Left lung (tissue), 4 donors: ENCODE measurements at regions not wholly inside any gene's neighbourhood (a gene's known extent, or its start where the extent isn't known, plus 50 kb on each side); places are given as distances from the start of the nearest gene placed in this dataset.

ENCODE experiments used
- ATAC-seq: fragments of 200-7000 bp; cut with Tn5 transposase; one replicate; pipeline ENCODE4 v1.9.1; 2020; ENCODE audit warnings: moderate library complexity
- DNase-seq, 4 donors: peaks; one replicate each; pipeline ENCODE4 v3.0.0-alpha.2; 2013 to 2020
- H3K27ac ChIP-seq, 2 donors: fragments of 200-600 bp; sonication (generic) in 1 of 2; one replicate each; pipeline versions ENCODE4 v1.5.0 to v1.8.0; 2020 to 2021
- H3K27me3 ChIP-seq, 2 donors: fragments of 200-600 bp; sonication (generic) in 1 of 2; one replicate each; pipeline versions ENCODE4 v1.5.0 to v1.8.0; 2020 to 2021
- H3K36me3 ChIP-seq, 2 donors: fragments of 200-600 bp; sonication (generic) in 1 of 2; one replicate each; pipeline versions ENCODE4 v1.5.0 to v1.8.0; 2020 to 2021
- H3K4me1 ChIP-seq, 2 donors: fragments of 200-600 bp; one replicate each; pipeline ENCODE4 v1.8.0; 2021
- H3K4me3 ChIP-seq, 2 donors: fragments of 200-600 bp; sonication (generic) in 1 of 2; one replicate each; pipeline versions ENCODE4 v1.5.0 to v1.8.0; 2020 to 2021; ENCODE audit warnings: mild to moderate bottlenecking in 1 of 2
- H3K9me3 ChIP-seq, 2 donors: fragments of 200-600 bp; sonication (generic) in 1 of 2; one replicate each; pipeline versions ENCODE4 v1.5.0 to v1.8.0; 2020 to 2021
- intact Hi-C, 2 donors: fragments of 100-400 bp; cut with DNase I; formaldehyde crosslinking; loops; one replicate each; pipeline versions ENCODE4 v1.11.2 to v1.14.2; 2022
- TF ChIP-seq, protein P1 (sequence below), 2 donors: fragments of 200-600 bp; sonication (generic) in 1 of 2; IDR thresholded peaks; one replicate each; pipeline versions ENCODE4 v1.5.0 to v1.8.0; 2021; ENCODE audit warnings: antibody characterized with exemption in 2 of 2
- donor health status: DM: no; HTN: yes; CAD: no.
- donor health status: DM: no; HTN: no; CAD: no.

DNA sequence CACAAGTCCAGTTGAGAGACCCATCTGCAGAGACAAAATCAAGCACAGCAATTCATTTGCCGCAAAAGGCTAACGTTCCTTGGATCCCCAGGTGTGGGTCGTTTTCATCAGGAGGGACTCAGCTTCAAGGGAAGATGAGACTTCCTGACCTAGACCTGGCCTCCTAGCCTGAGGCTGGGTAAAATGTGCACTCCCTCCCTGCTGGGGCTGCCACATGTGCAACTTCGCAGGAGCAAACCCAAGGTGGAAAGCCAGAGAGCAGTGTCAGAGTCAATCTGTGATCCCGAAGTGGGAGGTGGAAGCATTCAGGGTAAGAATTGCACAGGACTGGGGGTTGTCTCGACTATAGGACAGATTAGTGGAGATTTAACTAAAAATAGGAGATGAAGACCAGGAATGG is 164.7 kb upstream of the UMPS start:
- H3K27ac ChIP-seq = no peak overlapping the region
- no peaks in the 10 kb centered on the region for H3K27me3 ChIP-seq
- intact Hi-C loops = loop anchor here in 1 of 2 donors (10.0 kb wide), 1 partner anchor 329 kb away; no protein-coding TSS in a partner anchor
- no peaks in the 10 kb centered on the region for H3K36me3 ChIP-seq
- H3K4me1 ChIP-seq = no peaks in the 10 kb centered on the region
- ATAC-seq = no peak
- no peak overlapping the region for H3K4me3 ChIP-seq
- TF ChIP-seq, protein P1, sequence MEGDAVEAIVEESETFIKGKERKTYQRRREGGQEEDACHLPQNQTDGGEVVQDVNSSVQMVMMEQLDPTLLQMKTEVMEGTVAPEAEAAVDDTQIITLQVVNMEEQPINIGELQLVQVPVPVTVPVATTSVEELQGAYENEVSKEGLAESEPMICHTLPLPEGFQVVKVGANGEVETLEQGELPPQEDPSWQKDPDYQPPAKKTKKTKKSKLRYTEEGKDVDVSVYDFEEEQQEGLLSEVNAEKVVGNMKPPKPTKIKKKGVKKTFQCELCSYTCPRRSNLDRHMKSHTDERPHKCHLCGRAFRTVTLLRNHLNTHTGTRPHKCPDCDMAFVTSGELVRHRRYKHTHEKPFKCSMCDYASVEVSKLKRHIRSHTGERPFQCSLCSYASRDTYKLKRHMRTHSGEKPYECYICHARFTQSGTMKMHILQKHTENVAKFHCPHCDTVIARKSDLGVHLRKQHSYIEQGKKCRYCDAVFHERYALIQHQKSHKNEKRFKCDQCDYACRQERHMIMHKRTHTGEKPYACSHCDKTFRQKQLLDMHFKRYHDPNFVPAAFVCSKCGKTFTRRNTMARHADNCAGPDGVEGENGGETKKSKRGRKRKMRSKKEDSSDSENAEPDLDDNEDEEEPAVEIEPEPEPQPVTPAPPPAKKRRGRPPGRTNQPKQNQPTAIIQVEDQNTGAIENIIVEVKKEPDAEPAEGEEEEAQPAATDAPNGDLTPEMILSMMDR (IDR thresholded peaks at IDR 0.05) = no peak
- no peaks in the 10 kb centered on the region for H3K9me3 ChIP-seq
- no peak for DNase-seq

DNA sequence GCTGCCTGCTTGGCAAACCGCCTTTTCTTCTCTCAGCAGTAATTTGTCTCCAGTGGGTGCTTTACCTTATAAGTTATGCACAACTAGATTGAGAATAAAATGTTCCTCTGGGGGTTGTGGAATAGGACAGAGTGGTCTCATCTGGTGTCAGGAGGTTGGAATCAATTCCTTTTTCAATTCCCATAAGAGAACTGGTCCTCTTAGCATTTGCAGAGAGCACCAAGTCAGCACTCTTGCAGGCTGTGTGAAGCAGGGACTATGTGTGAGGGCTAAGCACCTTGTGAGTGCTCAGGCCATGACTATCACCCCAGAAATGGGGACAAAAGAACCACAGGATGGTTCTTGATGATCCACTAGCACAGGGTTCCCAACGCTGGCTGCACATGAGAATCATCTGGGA is 163.6 kb upstream of the UMPS start:
- no peaks in the 10 kb centered on the region for H3K36me3 ChIP-seq
- DNase-seq (no peak), ATAC-seq (no peak)
- no peak overlapping the region for H3K4me3 ChIP-seq
- H3K9me3 ChIP-seq = no peaks in the 10 kb centered on the region
- H3K27me3 ChIP-seq = no peaks in the 10 kb centered on the region
- TF ChIP-seq, protein P1 (IDR thresholded peaks at IDR 0.05) = no peak
- H3K27ac ChIP-seq = no peak overlapping the region
- intact Hi-C loops = loop anchor here in 1 of 2 donors (2.0 to 10.0 kb wide), 2 partner anchors 122 to 328 kb away; no protein-coding TSS in a partner anchor
- no peaks in the 10 kb centered on the region for H3K4me1 ChIP-seq

DNA sequence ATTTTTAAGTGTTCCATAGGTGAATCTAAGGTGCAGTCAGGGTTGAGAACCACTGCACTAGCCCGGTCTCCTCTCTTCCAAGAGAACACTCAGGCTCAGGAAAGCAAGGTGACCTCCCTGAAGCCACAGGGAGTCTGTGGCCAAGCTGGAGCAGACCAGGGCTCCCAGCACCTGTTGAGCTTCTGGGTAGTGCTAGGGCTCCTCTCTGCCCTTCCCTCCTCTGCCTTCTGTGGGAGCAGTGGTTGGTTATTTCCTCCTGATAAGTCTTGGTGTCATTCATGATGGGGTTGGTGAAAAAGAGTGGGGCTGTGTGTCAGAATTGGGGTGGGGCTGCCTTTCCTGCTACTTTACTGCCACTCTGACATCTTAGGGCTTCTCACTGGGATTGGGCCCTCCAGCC is 163.1 kb upstream of the UMPS start:
- Histone ChIP-seq H3K4me1 (no peaks in the 10 kb centered on the region), H3K9me3 (no peaks in the 10 kb centered on the region), H3K27ac (no peak overlapping the region), H3K36me3 (no peaks in the 10 kb centered on the region), H3K27me3 (no peaks in the 10 kb centered on the region), H3K4me3 (no peak overlapping the region)
- TF ChIP-seq, protein P1 (IDR thresholded peaks at IDR 0.05) = no peak
- intact Hi-C loops = loop anchor here in 1 of 2 donors (2.0 to 10.0 kb wide), 2 partner anchors 122 to 328 kb away; no protein-coding TSS in a partner anchor
- no peak for ATAC-seq
- no peak for DNase-seq

DNA sequence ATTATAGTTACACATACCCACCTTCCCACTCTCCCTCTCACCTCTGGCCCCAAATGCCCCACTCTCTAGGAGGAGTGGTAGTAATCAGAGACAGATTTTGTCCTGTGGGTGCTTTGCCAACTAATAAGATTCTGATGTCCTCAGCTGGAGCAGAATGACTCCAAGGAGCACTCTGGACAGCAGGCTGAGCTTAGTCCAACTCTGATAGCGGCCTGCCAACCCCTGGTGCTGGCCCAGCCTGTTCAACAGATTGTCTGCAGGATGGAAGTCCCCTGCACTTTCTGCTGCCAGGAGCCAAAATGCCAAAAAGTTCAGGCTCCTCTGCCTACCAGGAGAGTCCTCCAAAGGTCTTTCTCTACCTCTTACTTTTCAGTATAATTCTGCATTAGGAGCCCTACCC is 160.5 kb upstream of the UMPS start:
- Histone ChIP-seq H3K27ac (no peak overlapping the region), H3K9me3 (no peaks in the 10 kb centered on the region), H3K27me3 (no peaks in the 10 kb centered on the region), H3K4me1 (no peaks in the 10 kb centered on the region), H3K36me3 (no peaks in the 10 kb centered on the region), H3K4me3 (no peak overlapping the region)
- ATAC-seq = no peak
- TF ChIP-seq, protein P1 (IDR thresholded peaks at IDR 0.05) = no peak
- intact Hi-C loops = loop anchor here in 1 of 2 donors (10.0 kb wide), 1 partner anchor 325 kb away; no protein-coding TSS in a partner anchor
- peak in 1 of 4 donors; percentile 18 for DNase-seq

DNA sequence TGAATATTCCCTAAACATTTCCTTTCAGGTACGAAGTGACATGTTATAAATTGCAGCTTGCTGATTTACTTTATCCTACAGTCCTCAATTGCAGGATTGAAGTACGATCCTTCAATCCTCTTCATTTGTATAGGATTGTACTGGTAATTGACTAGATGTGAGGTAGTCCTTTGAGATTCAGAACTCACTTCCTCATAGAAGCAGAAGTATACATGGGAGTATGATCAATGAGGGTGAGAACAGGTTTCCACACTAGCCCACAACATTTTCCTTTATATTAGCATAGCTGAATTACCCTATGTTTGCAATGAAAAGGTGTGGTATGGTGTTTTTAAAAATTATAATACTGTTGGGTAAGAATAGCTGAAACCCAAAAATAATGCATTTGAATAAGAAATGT is 160.0 kb upstream of the UMPS start:
- intact Hi-C loops = no loop called here
- no peaks in the 10 kb centered on the region for H3K36me3 ChIP-seq
- ATAC-seq = no peak
- no peaks in the 10 kb centered on the region for H3K9me3 ChIP-seq
- no peak for DNase-seq
- H3K27me3 ChIP-seq = no peaks in the 10 kb centered on the region
- TF ChIP-seq, protein P1 (IDR thresholded peaks at IDR 0.05) = no peak
- H3K27ac ChIP-seq = no peak overlapping the region
- H3K4me1 ChIP-seq = no peaks in the 10 kb centered on the region
- H3K4me3 ChIP-seq = no peak overlapping the region
